B cell (primary cell): ENCODE measurements at regions not wholly inside any gene's neighbourhood (a gene's known extent, or its start where the extent isn't known, plus 50 kb on each side); places are given as distances from the start of the nearest gene placed in this dataset.

Source experiments
- EZH2 ChIP-seq: IDR thresholded peaks from 2 replicates; pipeline ENCODE4 v1.6.1; 2012; ENCODE audit warnings: borderline replicate concordance, low read depth, mild to moderate bottlenecking, moderate library complexity, low read length; ENCODE audit not compliant: insufficient read depth, poor library complexity, severe bottlenecking
- TF ChIP-seq, protein P1 (sequence below): fragments of 200-600 bp; IDR thresholded peaks from one replicate; pipeline ENCODE4 v1.8.0; 2022; ENCODE audit warnings: antibody characterized with exemption, mild to moderate bottlenecking

DNA sequence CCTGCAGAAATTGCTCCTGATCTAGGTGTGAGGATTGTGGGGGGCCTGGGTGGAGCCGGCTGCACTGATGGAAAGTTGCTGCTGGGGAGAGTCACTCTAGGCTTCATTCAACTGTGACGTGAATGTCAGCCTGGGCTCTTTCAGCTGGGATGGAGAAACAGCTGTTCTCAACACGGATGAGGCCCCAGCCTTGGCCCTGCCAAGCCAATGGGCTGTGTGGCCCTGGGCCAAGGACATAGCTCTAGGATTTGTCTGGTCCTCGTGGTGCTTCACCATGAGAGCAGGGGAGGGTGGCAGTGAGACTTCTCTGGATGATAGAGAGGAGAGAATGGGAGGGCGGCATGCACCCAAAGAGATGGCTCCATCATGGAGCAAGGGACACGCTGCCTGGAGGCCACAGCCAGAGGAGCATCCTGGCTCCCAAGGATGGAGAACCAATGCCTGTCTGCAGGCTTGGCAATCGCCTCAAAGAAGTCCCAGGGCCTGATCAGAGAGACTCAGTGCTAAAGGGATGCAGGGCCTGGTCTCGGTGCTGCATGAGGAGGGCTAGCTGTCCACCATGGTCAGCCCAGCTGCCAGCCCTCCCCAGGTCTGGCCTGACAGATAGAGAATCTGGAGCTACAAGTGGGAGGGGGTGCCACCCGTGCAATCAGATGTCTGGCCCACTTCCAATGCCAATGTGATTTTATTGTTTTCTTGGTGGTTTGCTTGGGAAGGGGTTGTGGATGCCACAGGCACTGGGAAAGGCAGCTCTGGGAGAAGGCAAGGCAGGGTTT lies 141.0 kb downstream of the GADD45G start:
- TF ChIP-seq, protein P1, sequence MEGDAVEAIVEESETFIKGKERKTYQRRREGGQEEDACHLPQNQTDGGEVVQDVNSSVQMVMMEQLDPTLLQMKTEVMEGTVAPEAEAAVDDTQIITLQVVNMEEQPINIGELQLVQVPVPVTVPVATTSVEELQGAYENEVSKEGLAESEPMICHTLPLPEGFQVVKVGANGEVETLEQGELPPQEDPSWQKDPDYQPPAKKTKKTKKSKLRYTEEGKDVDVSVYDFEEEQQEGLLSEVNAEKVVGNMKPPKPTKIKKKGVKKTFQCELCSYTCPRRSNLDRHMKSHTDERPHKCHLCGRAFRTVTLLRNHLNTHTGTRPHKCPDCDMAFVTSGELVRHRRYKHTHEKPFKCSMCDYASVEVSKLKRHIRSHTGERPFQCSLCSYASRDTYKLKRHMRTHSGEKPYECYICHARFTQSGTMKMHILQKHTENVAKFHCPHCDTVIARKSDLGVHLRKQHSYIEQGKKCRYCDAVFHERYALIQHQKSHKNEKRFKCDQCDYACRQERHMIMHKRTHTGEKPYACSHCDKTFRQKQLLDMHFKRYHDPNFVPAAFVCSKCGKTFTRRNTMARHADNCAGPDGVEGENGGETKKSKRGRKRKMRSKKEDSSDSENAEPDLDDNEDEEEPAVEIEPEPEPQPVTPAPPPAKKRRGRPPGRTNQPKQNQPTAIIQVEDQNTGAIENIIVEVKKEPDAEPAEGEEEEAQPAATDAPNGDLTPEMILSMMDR: no peak
- no peak for TF ChIP-seq EZH2
